Spleen (tissue), 11 donors: ENCODE measurements at regions not wholly inside any gene's neighbourhood (a gene's known extent, or its start where the extent isn't known, plus 50 kb on each side); places are given as distances from the start of the nearest gene placed in this dataset.

Experiments used
- DNase-seq: peaks from one replicate; pipeline ENCODE4 v3.0.0-alpha.2; 2020
- H3K27ac ChIP-seq, 8 donors: fragments of 200-600 bp; sonication (generic) in 7 of 8; 1 replicate in 4 of 8; 2 replicates in 4 of 8; pipeline versions ENCODE4 v1.5.0 to v1.8.0; 2016 to 2021; ENCODE audit warnings: inconsistent platforms in 4 of 8, mild to moderate bottlenecking in 4 of 8, moderate library complexity in 1 of 8
- H3K27me3 ChIP-seq, 7 donors: fragments of 200-600 bp; sonication (generic) in 6 of 7; replicated peaks in 1 of 7; 1 replicate in 4 of 7; 2 replicates in 3 of 7; pipeline versions ENCODE4 v1.5.0 to v1.8.0; 2016 to 2021; ENCODE audit warnings: inconsistent platforms in 3 of 7, mild to moderate bottlenecking in 1 of 7
- H3K36me3 ChIP-seq, 6 donors: fragments of 200-600 bp; sonication (generic) in 5 of 6; 1 replicate in 4 of 6; 2 replicates in 2 of 6; pipeline versions ENCODE4 v1.5.0 to v1.8.0; 2016 to 2021; ENCODE audit warnings: inconsistent platforms in 2 of 6
- H3K4me1 ChIP-seq, 6 donors: fragments of 200-600 bp; sonication (generic) in 5 of 6; 1 replicate in 3 of 6; 2 replicates in 3 of 6; pipeline versions ENCODE4 v1.5.0 to v1.8.0; 2016 to 2021; ENCODE audit warnings: inconsistent platforms in 3 of 6
- H3K4me3 ChIP-seq, 8 donors: fragments of 200-600 bp; sonication (generic) in 7 of 8; 1 replicate in 4 of 8; 2 replicates in 4 of 8; pipeline versions ENCODE4 v1.5.0 to v1.8.0; 2016 to 2021; ENCODE audit warnings: inconsistent platforms in 4 of 8, mild to moderate bottlenecking in 4 of 8, moderate library complexity in 2 of 8
- H3K9me3 ChIP-seq, 8 donors: fragments of 200-600 bp; sonication (generic) in 7 of 8; 1 replicate in 4 of 8; 2 replicates in 4 of 8; pipeline versions ENCODE4 v1.5.0 to v1.8.0; 2016 to 2021; ENCODE audit warnings: inconsistent platforms in 4 of 8
- POLR2A ChIP-seq, 3 donors: fragments of 450-650 bp; IDR thresholded peaks; one replicate each; pipeline ENCODE4 v1.5.1; 2017; ENCODE audit warnings: antibody characterized with exemption in 3 of 3, mild to moderate bottlenecking in 1 of 3
- POLR2AphosphoS5 ChIP-seq, 3 donors: sonication (generic); formaldehyde crosslinking; IDR thresholded peaks; one replicate each; pipeline ENCODE4 v1.5.1; 2017; ENCODE audit warnings: antibody characterized with exemption in 3 of 3
- WGBS, 5 donors: extraction: QIAGEN DNeasy Blood & Tissue Kit in 3 of 5; methylation state at CpG; one replicate each; pipeline versions ENCODE4 v1.1.5 to v1.1.7; 2013 to 2018; 5-methylcytosine and 5-hydroxymethylcytosine counted together
- intact Hi-C: fragments of 100-400 bp; cut with DNase I; formaldehyde crosslinking; loops from one replicate; pipeline ENCODE4 v1.15.0; 2023; ENCODE audit warnings: low total_unique reads
- TF ChIP-seq, protein P1 (sequence below), 11 experiments: fragments of 200-600 bp in 7 of 11; fragments of 450-650 bp in 4 of 11; sonication (generic) in 4 of 11; IDR thresholded peaks in 8 of 11; conservative IDR thresholded peaks in 3 of 11; 1 replicate in 7 of 11; 2 replicates in 4 of 11; pipeline versions ENCODE4 v1.4.0 to v1.8.0; 2016 to 2021; ENCODE audit warnings: antibody characterized with exemption in 11 of 11, inconsistent platforms in 4 of 11, mild to moderate bottlenecking in 1 of 11
- donor health status: healthy with polysubstance abuse.
- donor health status: DM: no; HTN: no; CAD: no; lungs with moderate emphysema.
- donor health status: DM: no; HTN: no; CAD: no.
- donor health status: Bipolar disorder and iron deficiency.
- donor health status: healthy.
- donor health status: DM: no; HTN: no; CAD: no.
- donor health status: DM: yes; HTN: yes; CAD: no.

DNA sequence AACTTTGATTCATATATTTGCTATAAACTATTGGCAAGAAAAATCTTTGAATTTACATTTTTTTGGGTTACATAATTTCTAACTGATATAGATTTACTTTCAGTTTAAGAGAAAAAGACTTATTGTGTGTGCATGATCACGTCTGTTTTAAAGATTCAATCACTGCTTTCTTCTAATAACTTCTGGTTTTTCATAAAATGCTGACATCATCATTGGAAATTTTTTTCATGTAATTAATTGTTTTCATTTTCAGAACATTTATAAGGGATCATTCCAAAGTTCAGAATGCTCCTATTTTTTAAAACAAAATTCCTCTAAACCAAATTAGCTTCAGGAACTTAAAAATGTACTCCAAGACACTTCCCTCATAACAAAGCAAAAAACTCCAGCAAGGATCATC is 500.7 kb upstream of the GBE1 start:
- intact Hi-C loops = no loop called here
- no peak for DNase-seq
- WGBS, 5 donors = 42 to 70% (median 57%) methylated on average over 1 of the region's 1 CpG
- Histone ChIP-seq H3K27ac (no peak overlapping the region), H3K36me3 (no peaks in the 10 kb centered on the region), H3K27me3 (no peaks in the 10 kb centered on the region), H3K4me3 (no peak overlapping the region), H3K4me1 (no peaks in the 10 kb centered on the region), H3K9me3 (peaks cover 0 to 9% (median 0%) of the 10 kb centered on the region in 8 donors)
- TF ChIP-seq, protein P1, sequence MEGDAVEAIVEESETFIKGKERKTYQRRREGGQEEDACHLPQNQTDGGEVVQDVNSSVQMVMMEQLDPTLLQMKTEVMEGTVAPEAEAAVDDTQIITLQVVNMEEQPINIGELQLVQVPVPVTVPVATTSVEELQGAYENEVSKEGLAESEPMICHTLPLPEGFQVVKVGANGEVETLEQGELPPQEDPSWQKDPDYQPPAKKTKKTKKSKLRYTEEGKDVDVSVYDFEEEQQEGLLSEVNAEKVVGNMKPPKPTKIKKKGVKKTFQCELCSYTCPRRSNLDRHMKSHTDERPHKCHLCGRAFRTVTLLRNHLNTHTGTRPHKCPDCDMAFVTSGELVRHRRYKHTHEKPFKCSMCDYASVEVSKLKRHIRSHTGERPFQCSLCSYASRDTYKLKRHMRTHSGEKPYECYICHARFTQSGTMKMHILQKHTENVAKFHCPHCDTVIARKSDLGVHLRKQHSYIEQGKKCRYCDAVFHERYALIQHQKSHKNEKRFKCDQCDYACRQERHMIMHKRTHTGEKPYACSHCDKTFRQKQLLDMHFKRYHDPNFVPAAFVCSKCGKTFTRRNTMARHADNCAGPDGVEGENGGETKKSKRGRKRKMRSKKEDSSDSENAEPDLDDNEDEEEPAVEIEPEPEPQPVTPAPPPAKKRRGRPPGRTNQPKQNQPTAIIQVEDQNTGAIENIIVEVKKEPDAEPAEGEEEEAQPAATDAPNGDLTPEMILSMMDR (IDR thresholded peaks at IDR 0.05 in 8 of 11, conservative IDR thresholded peaks at IDR 0.05 in 3 of 11) = no peak
- TF ChIP-seq POLR2A (IDR thresholded peaks at IDR 0.05) (no peak), POLR2AphosphoS5 (IDR thresholded peaks at IDR 0.05) (no peak)

DNA sequence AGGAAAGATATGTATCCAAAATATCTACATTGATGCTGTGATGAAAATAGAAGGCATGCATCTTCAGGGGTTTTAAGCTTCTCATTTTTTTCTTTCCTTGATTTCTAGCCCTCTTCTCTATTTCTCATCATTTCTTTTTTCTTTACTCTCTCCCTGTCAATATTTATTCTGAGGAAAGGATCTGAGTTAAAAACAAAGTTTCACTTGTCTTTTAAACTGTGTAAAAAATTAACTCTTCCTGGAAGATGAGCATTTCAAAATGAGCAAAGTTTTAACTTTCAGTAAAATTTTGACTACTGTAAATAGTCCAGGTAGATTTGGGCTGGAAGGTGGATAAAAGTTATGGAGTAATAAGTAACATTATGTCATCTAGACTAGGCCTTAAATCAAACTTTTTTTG is 500.2 kb upstream of the GBE1 start:
- intact Hi-C loops = no loop called here
- Histone ChIP-seq H3K36me3 (no peaks in the 10 kb centered on the region), H3K4me3 (no peak overlapping the region), H3K4me1 (no peaks in the 10 kb centered on the region), H3K9me3 (peaks cover 0 to 9% (median 0%) of the 10 kb centered on the region in 8 donors), H3K27me3 (no peaks in the 10 kb centered on the region), H3K27ac (no peak overlapping the region)
- TF ChIP-seq, protein P1 (IDR thresholded peaks at IDR 0.05 in 8 of 11, conservative IDR thresholded peaks at IDR 0.05 in 3 of 11) = no peak
- TF ChIP-seq POLR2A (IDR thresholded peaks at IDR 0.05) (no peak), POLR2AphosphoS5 (IDR thresholded peaks at IDR 0.05) (no peak)
- no peak for DNase-seq

DNA sequence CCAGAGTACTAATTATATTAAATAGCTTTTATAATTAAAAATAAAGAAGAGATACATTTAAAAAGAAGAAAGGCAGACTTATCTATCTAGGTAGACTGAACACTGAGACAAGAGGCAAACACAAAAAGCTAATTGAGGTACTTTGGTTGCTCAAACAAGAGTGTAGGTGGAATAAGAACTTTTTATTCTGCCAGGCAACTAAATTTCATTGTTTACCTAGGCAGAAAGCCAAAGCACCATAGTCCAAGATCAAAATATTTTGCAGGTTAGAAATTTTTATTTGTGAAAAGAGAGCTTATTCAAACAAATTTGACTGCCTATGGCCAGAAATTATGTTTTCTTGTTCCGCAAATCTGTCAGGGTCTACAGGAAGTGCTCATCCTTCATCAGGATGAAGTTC is 499.6 kb upstream of the GBE1 start:
- no peaks in the 10 kb centered on the region for H3K36me3 ChIP-seq
- no peak overlapping the region for H3K4me3 ChIP-seq
- H3K27ac ChIP-seq = no peak overlapping the region
- no peak for DNase-seq
- 83 to 97% (median 85%) methylated on average over 1 of the region's 1 CpG for WGBS, 5 donors
- no peaks in the 10 kb centered on the region for H3K4me1 ChIP-seq
- H3K27me3 ChIP-seq = no peaks in the 10 kb centered on the region
- intact Hi-C loops = no loop called here
- H3K9me3 ChIP-seq = peaks cover 0 to 9% (median 0%) of the 10 kb centered on the region in 8 donors
- no peak for TF ChIP-seq POLR2A (IDR thresholded peaks at IDR 0.05)
- TF ChIP-seq, protein P1 (IDR thresholded peaks at IDR 0.05 in 8 of 11, conservative IDR thresholded peaks at IDR 0.05 in 3 of 11) = no peak
- TF ChIP-seq POLR2AphosphoS5 (IDR thresholded peaks at IDR 0.05) = no peak

DNA sequence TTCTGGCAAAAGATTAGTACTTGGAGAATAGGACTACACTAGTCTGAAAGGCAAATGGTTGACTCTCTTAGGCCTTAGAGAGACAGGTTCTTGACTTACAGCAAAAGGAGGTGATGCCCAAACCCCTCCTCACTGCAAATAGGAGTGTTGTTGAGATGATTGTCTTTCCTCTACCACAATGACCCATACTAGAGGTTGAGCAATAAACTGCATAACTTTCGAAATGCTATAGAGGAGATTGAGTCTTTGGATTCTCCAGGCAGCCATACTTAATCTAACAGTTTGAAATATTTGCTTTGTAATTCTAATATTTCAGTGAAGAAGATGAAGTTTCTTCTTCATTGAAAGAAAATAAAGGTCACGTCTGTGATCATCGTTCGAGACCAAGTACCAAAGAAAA is 498.5 kb upstream of the GBE1 start:
- intact Hi-C loops = no loop called here
- no peak for DNase-seq
- H3K4me3 ChIP-seq = no peak overlapping the region
- WGBS, 5 donors = 87 to 97% (median 93%) methylated on average over 4 of the region's 4 CpGs
- peaks cover 0 to 9% (median 0%) of the 10 kb centered on the region in 8 donors for H3K9me3 ChIP-seq
- no peaks in the 10 kb centered on the region for H3K36me3 ChIP-seq
- H3K27ac ChIP-seq = no peak overlapping the region
- no peaks in the 10 kb centered on the region for H3K4me1 ChIP-seq
- H3K27me3 ChIP-seq = no peaks in the 10 kb centered on the region
- TF ChIP-seq, protein P1 (IDR thresholded peaks at IDR 0.05 in 8 of 11, conservative IDR thresholded peaks at IDR 0.05 in 3 of 11) = no peak
- TF ChIP-seq POLR2A (IDR thresholded peaks at IDR 0.05) = no peak
- TF ChIP-seq POLR2AphosphoS5 (IDR thresholded peaks at IDR 0.05) = no peak
